Thoracic aorta (tissue), 2 donors: ENCODE measurements at regions not wholly inside any gene's neighbourhood (a gene's known extent, or its start where the extent isn't known, plus 50 kb on each side); places are given as distances from the start of the nearest gene placed in this dataset.
"Not testable (repeated sequence)": the region's sequence is repeated elsewhere in the genome, so short reads cannot be mapped to it uniquely, and the experiment has no call there.

Experiments used
- ATAC-seq: fragments of 150-250 bp; one replicate; pipeline ENCODE4 v1.8.0; 2017; ENCODE audit warnings: low read depth; ENCODE audit not compliant: insufficient number of reproducible peaks, low FRiP score
- DNase-seq: peaks from one replicate; pipeline ENCODE4 v3.0.0-alpha.2; 2020; ENCODE audit warnings: low spot score
- H3K27ac ChIP-seq, 2 donors: fragments of 200-600 bp; sonication (generic); 1 replicate in 1 of 2; 2 replicates in 1 of 2; pipeline ENCODE4 v1.5.1; 2016; ENCODE audit warnings: mild to moderate bottlenecking in 2 of 2, moderate library complexity in 2 of 2
- H3K27me3 ChIP-seq: fragments of 200-600 bp; sonication (generic); replicated peaks from 2 replicates; pipeline ENCODE4 v1.6.0; 2016; ENCODE audit warnings: mild to moderate bottlenecking; ENCODE audit not compliant: insufficient read depth
- H3K36me3 ChIP-seq: fragments of 200-600 bp; sonication (generic); one replicate; pipeline ENCODE4 v1.5.1; 2016
- H3K4me1 ChIP-seq, 2 donors: fragments of 200-600 bp; sonication (generic); 1 replicate in 1 of 2; 2 replicates in 1 of 2; pipeline versions ENCODE4 v1.5.1 to v1.6.0; 2016; ENCODE audit warnings: low read depth in 2 of 2, mild to moderate bottlenecking in 1 of 2; ENCODE audit not compliant: control insufficient read depth in 1 of 2
- H3K4me3 ChIP-seq: fragments of 200-600 bp; sonication (generic); 2 replicates; pipeline ENCODE4 v1.5.1; 2016; ENCODE audit warnings: mild to moderate bottlenecking
- H3K9me3 ChIP-seq: fragments of 200-600 bp; sonication (generic); 2 replicates; pipeline ENCODE4 v1.5.1; 2016
- TF ChIP-seq, protein P1 (sequence below): fragments of 200-600 bp; sonication (generic); IDR thresholded peaks from one replicate; pipeline ENCODE4 v1.5.1; 2019; ENCODE audit warnings: antibody characterized with exemption

DNA sequence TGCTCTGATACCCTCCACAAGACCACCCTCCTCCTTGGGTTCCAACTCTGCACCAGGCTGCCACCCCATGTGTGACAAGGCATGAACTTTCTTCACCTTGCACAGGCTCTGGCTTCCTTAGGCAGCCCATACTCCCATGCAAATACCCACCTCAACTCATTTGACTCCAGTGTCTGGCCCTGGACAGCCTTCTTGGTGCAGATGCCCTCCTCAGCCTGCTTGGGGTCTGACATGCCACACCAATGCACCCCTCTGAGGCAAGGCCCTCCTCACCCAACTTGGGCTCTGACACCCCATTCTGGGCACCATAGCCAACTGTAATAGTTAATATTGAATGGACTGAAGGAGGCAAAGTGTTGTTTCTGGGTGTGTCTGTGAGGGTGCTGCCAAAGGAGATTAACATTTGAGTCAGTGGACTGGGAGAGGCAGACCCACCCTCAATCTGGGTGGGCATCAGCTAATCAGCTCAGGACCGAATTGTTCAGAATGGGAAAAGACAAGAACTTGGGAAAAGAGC, 115.0 kb upstream of the EPB41L4A start:
- H3K27ac ChIP-seq: no peak overlapping the region
- no peak overlapping the region for H3K4me3 ChIP-seq
- TF ChIP-seq, protein P1, sequence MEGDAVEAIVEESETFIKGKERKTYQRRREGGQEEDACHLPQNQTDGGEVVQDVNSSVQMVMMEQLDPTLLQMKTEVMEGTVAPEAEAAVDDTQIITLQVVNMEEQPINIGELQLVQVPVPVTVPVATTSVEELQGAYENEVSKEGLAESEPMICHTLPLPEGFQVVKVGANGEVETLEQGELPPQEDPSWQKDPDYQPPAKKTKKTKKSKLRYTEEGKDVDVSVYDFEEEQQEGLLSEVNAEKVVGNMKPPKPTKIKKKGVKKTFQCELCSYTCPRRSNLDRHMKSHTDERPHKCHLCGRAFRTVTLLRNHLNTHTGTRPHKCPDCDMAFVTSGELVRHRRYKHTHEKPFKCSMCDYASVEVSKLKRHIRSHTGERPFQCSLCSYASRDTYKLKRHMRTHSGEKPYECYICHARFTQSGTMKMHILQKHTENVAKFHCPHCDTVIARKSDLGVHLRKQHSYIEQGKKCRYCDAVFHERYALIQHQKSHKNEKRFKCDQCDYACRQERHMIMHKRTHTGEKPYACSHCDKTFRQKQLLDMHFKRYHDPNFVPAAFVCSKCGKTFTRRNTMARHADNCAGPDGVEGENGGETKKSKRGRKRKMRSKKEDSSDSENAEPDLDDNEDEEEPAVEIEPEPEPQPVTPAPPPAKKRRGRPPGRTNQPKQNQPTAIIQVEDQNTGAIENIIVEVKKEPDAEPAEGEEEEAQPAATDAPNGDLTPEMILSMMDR: no peak
- H3K9me3 ChIP-seq: no peaks in the 10 kb centered on the region
- ATAC-seq (no peak), DNase-seq (no peak)
- no peaks in the 10 kb centered on the region for H3K4me1 ChIP-seq
- no peaks in the 10 kb centered on the region for H3K27me3 ChIP-seq
- no peaks in the 10 kb centered on the region for H3K36me3 ChIP-seq

DNA sequence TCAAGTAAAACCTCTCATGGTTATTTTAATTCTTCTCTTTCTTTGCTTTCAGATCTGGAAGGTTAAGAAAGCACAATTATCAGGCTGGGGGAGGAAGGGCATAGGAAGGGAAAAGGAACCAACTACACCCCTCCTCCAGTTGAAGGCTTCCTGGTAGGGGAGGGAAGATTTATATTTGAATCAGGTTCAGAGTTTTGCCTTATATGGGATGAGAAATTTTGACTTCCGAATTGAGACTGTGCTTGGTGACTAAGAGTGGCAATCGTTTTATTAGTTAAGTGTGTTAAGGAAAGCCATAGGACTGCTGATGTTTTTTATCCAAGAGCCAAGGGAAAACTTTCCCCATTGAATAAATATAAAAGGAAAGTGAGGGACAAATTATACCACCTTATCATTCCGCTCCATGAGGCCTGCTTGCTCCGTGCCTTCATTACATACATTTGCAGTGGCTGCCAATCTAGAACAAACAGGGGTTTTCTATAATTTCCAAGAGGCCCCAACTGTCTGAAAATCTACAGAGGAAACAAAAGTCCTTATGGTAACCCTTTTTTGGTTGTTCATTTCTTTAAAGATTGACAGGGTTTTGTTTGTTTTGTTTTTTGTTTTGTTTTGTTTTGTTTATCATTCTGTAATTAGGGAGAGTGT, 115.7 kb upstream of the EPB41L4A start:
- Histone ChIP-seq H3K4me3 (no peak overlapping the region), H3K27me3 (no peaks in the 10 kb centered on the region), H3K36me3 (no peaks in the 10 kb centered on the region), H3K27ac (no peak overlapping the region), H3K9me3 (no peaks in the 10 kb centered on the region), H3K4me1 (no peaks in the 10 kb centered on the region)
- no peak for DNase-seq
- ATAC-seq: no peak
- TF ChIP-seq, protein P1: no peak

DNA sequence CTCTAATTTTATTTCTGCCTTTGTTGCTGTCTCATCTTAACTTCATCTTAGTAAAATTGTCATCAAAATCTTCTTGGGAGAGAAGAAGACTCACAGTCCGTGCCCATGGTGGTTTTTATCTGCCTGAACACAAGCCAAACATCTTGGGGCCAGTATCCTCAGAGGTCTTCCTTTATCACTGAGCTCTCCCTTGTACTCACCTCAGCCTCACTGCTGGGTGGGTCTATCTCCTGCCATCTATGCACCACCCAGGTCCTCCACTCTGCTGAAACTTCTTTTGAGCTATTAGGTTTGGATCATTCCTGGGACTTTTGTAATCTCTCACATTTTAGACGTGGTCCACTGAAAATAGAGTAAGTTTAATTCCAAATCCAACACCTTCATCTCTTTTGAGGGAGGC, 116.3 kb upstream of the EPB41L4A start:
- Histone ChIP-seq H3K27ac (no peak overlapping the region), H3K9me3 (no peaks in the 10 kb centered on the region), H3K4me1 (no peaks in the 10 kb centered on the region), H3K4me3 (no peak overlapping the region), H3K27me3 (no peaks in the 10 kb centered on the region), H3K36me3 (no peaks in the 10 kb centered on the region)
- ATAC-seq (no peak), DNase-seq (no peak)
- TF ChIP-seq, protein P1: no peak

DNA sequence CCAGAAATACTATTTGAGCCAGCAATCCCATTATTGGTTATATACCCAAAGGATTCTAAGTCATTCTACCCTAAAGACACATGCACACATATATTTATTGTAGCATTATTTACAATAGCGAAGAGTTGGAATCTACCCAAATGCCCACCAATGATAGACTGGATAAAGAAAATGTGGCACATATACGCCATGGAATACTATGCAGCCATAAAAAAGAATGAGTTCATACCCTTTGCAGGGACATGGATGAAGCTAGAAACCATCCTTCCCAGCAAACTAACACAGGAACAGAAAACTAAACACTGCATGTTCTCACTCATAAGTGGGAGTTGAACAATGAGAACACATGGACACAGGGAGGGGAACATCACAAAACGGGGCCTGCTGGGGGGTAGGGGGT, 125.5 kb upstream of the EPB41L4A start:
- H3K9me3 ChIP-seq, ATAC-seq, DNase-seq, H3K27me3 ChIP-seq, H3K36me3 ChIP-seq, H3K4me3 ChIP-seq, H3K27ac ChIP-seq: not testable (repeated sequence)
- H3K4me1 ChIP-seq: peaks cover 0 to 15% of the 10 kb centered on the region in 2 donors

DNA sequence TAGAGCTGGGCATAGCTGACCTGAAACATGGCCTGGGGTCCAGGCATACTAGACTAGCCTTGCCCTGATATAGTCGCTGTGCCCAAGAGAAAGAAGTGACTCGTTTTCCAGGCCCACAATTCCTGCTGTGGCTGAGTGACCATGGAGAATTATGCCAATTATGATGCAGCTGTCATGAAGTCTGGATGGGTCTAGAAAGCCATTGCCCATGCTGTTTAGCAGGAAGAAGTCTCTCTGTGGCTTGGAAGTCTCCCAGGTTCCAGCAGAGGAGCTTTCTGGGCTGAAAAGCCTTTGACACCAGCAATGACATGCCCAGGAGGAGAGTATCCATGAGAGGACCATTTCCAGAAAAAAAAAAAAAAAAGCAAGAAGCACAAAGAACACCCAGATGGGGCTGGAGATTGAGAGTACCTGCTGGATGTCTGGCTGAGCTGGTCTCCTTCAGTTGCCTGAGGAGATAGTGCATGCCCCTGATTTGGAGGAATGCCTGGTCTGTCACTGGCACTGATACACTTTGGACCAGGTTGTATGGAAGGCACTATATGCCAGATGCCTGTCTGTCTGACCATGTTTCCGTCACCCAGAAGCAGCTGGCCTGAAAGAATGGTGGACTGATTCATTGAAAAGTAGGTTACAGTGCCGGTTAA, 128.0 kb upstream of the EPB41L4A start:
- TF ChIP-seq, protein P1: no peak

More for the DNA sequence above, 128.0 kb upstream of the EPB41L4A start:
- Histone ChIP-seq H3K4me1 (peaks cover 0 to 15% of the 10 kb centered on the region in 2 donors), H3K4me3 (no peak overlapping the region), H3K9me3 (no peaks in the 10 kb centered on the region), H3K27ac (no peak overlapping the region), H3K27me3 (no peaks in the 10 kb centered on the region), H3K36me3 (no peaks in the 10 kb centered on the region)
- DNase-seq (no peak), ATAC-seq (no peak)
